ENCODE measurements at regions not wholly inside any gene's neighbourhood (a gene's known extent, or its start where the extent isn't known, plus 50 kb on each side); places are given as distances from the start of the nearest gene placed in this dataset.

GRCh38 chr1:80666073-80666472 is 1134.7 kb upstream of the ADGRL2 start:
- no peak for FAIRE-seq

GRCh38 chr1:80659161-80659560 is 1141.6 kb upstream of the ADGRL2 start:
- FAIRE-seq = no peak

GRCh38 chr1:80657707-80658106 is 1143.0 kb upstream of the ADGRL2 start:
- no peak for FAIRE-seq

- no peak for FAIRE-seq
Measured at GRCh38 chr1:80657044-80657643, 1143.6 kb upstream of the ADGRL2 start.

GRCh38 chr1:80656641-80657040 is 1144.1 kb upstream of the ADGRL2 start:
- FAIRE-seq = no peak

GRCh38 chr1:80656014-80656636 is 1144.6 kb upstream of the ADGRL2 start:
- FAIRE-seq = no peak

- no peak for FAIRE-seq
Measured at GRCh38 chr1:80646053-80646452, 1154.7 kb upstream of the ADGRL2 start.

- FAIRE-seq = no peak
Measured at GRCh38 chr1:80645621-80646020, 1155.1 kb upstream of the ADGRL2 start.

GRCh38 chr1:80640978-80641377 is 1159.8 kb upstream of the ADGRL2 start:
- FAIRE-seq = no peak

- no peak for FAIRE-seq
Measured at GRCh38 chr1:80639777-80640533, 1160.8 kb upstream of the ADGRL2 start.

GRCh38 chr1:80633947-80634706 is 1166.6 kb upstream of the ADGRL2 start:
- no peak for FAIRE-seq

- FAIRE-seq = no peak
Measured at GRCh38 chr1:80632284-80632683, 1168.5 kb upstream of the ADGRL2 start.

GRCh38 chr1:80629304-80629837 is 1171.4 kb upstream of the ADGRL2 start:
- no peak for FAIRE-seq

GRCh38 chr1:80624682-80625081 is 1176.1 kb upstream of the ADGRL2 start:
- no peak for FAIRE-seq

- FAIRE-seq = no peak
Measured at GRCh38 chr1:80607064-80607463, 1193.7 kb upstream of the ADGRL2 start.

- FAIRE-seq = no peak
Measured at GRCh38 chr1:80594013-80594412, 1206.7 kb upstream of the ADGRL2 start.

- no peak for FAIRE-seq
Measured at GRCh38 chr1:80593197-80593596, 1207.5 kb upstream of the ADGRL2 start.

GRCh38 chr1:80582980-80583379 is 1217.8 kb upstream of the ADGRL2 start:
- FAIRE-seq = no peak

GRCh38 chr1:80579055-80579454 is 1221.7 kb upstream of the ADGRL2 start:
- no peak for FAIRE-seq

- no peak for FAIRE-seq
Measured at GRCh38 chr1:80566867-80567266, 1233.9 kb upstream of the ADGRL2 start.

- FAIRE-seq = no peak
Measured at GRCh38 chr1:80566123-80566522, 1234.6 kb upstream of the ADGRL2 start.

GRCh38 chr1:80565406-80565805 is 1235.3 kb upstream of the ADGRL2 start:
- FAIRE-seq = no peak

GRCh38 chr1:80542231-80542630 is 1258.5 kb upstream of the ADGRL2 start:
- no peak for FAIRE-seq

All from A204.1 (cell line).